ENCODE measurements at regions not wholly inside any gene's neighbourhood (a gene's known extent, or its start where the extent isn't known, plus 50 kb on each side); places are given as distances from the start of the nearest gene placed in this dataset.

- no peak overlapping the region for H3K4me3 Mint-ChIP-seq (ENCODE audit: unreplicated experiment)
- no peak for TF ChIP-seq CTCF (IDR thresholded peaks at IDR 0.05; ENCODE audit: partially characterized antibody, unreplicated experiment)
- no peak for DNase-seq
Observed at GRCh38 chr11:131311776-131312514, 58.5 kb upstream of the NTM start.

More at GRCh38 chr11:131311776-131312514, 58.5 kb upstream of the NTM start:
- H3K27ac Mint-ChIP-seq (ENCODE audit: unreplicated experiment) = no peak overlapping the region
- H3K4me1 Mint-ChIP-seq (ENCODE audit: low read depth, unreplicated experiment) = no peaks in the 10 kb centered on the region
- no peaks in the 10 kb centered on the region for H3K36me3 Mint-ChIP-seq (ENCODE audit: unreplicated experiment)
- peaks cover 1% of the 10 kb centered on the region for H3K9me3 Mint-ChIP-seq (ENCODE audit: unreplicated experiment)
- no peaks in the 10 kb centered on the region for H3K27me3 Mint-ChIP-seq (ENCODE audit: unreplicated experiment)

Data from glutamatergic neuron (in vitro differentiated cells).